ENCODE measurements at regions not wholly inside any gene's neighbourhood (a gene's known extent, or its start where the extent isn't known, plus 50 kb on each side); places are given as distances from the start of the nearest gene placed in this dataset.
"Not testable (repeated sequence)": the region's sequence is repeated elsewhere in the genome, so short reads cannot be mapped to it uniquely, and the experiment has no call there.

GRCh38 chr15:45869034-45869668 lies 234.3 kb downstream of the SQOR start:
- no peak for DNase-seq

DNA sequence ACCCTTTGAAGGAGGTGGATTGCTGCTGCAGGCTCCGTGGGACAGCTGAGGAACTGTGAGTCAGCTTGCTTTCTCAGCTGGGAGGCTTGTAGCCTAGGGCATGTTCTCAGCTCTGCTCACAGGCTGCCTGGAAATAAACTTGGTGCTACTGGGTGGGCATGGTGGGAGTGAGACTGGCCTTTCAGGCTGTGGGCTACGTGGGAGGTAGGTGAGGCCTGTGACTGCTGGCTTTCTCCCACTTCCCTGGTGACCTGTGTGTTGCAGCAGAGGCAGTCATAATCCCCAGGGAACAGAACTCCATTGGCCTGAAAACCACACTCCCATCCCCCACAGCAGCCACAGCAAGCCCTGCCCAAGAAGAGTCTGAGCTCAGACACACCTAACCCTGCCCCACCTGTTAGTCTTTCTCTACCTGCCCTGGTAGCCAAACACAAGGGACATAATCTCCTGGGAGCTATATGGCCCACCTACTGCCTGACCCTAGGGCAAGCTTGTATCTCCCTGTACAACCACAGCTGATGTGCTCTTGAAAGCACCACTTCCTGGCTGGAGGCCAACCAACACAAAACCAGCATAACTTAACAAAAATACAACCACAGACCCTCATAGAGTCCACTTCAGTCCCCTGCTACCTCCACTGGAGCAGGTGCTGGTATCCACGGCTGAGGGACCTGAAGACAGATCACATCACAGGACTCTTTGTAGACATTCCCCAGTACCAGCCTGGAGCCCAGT lies 236.5 kb downstream of the SQOR start:
- peak; percentile 69 for DNase-seq

GRCh38 chr15:45873781-45874180 lies 239.0 kb downstream of the SQOR start:
- peak; percentile 9 for DNase-seq

- DNase-seq = not testable (repeated sequence)
Observed at GRCh38 chr15:45874566-45874965, 239.7 kb downstream of the SQOR start.

- DNase-seq = peak; percentile 53
Observed at GRCh38 chr15:45884289-45884688, 249.5 kb downstream of the SQOR start.

DNA sequence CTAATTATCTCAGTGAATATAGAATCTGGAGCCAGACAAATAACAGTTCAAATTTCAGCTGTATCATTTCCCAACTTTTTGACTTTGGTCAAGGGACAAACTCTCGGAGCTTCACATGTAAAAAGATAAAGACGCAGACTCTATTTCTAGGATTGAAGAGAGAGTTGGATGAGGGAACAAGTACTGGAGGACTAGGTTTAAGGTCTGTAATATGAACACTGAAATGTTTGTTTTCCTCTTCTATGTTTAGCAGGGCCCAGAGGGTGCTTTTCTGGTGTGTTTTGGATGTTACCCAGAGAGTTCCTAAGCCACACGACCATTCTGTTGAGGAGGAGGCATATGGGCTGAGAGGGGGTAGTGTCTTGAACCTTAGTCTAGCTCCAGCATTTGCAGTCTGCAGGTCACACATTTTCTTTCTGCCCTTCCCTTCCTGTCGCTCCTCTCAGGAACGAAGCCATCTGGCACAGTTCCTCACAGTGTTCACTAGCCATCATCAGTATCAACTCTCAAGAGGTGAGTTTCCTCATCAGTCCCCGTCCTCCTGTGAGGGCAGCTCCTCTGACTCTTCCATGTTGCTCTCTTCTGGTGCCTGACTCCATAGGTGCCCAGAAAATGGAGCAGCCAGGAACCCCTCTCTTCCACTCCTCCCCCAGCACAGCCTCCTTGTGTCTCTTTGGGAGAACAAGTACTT lies 250.1 kb downstream of the SQOR start:
- peak; percentile 58 for DNase-seq

DNA sequence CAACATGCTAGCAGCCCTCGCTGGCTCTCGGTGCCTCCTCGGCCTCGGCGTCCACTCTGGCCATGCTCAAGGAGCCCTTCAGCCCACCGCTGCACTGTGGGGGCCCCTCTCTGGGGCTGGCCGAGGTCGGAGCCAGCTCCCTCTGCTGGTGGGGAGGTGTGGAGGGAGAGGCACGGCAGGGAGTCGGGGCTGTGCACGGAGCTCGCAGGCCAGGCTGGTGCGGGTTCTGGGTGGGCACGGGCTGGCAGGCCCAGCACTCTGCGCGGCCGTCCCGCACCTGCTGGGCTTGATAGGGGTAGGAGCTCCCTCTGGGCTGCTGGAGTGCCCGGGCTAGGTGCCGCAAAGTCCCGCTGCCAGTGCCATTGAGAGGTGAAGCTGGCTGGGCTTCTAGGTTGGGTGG lies 251.0 kb downstream of the SQOR start:
- DNase-seq = no peak

DNA sequence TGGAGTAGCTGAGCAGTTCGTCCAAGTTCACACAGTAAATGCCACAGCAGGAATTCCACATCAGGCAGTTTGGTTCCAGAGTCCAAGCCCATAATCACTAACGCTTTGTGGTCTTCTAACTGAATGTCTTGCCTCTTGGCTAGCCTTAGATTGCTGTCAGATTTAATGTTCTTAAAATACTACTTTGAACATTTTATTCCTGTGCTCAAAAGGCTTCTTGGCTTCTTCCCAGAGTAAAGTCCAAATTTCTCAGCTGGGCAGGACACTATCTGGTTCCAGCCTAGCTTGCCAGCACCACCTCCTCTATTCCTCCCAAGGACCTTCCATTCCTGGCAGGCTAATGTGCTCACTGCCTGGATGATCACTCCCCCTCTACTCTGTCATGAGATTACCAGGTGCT lies 256.9 kb downstream of the SQOR start:
- no peak for DNase-seq

GRCh38 chr15:45892182-45892581 lies 257.4 kb downstream of the SQOR start:
- DNase-seq = no peak

DNA sequence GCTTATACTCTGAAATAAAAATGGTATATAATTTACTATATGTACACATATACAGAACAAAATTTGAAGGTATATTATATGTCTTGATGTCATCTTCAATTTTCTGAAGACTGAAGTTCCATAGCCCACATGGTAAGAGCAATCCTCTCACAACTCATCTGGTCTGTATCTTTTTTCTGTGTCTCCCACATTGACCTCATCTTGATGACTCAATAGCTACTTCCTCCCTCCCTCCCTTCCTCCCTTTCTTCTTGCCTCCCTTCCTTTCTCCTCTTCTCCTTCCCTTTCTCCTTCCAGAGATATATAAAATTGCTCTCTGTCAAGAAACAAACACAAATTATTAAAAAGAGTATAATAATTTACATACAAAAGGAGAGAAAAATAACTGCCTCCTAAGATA lies 268.5 kb downstream of the SQOR start:
- DNase-seq = peak; percentile 50

GRCh38 chr15:45904019-45904418 lies 269.2 kb downstream of the SQOR start:
- DNase-seq = peak; percentile 99

DNA sequence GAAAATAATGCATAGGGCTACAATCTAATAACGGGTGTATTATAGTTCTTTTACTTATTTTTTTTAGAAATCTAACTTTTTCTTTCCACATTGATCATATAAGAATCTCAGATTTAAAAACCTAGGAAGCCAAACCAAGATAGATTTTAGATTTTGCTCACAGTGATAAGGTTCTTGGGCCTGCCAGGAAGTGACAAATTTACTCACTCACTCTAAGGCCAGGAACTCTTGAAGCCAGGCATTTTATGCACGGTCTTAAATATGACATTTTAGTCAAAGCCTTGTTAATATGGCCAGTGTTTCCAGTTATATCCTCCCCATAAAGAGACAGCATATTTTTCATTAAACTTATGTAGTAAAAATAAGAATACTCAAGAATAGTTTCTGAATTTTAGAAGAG lies 271.4 kb downstream of the SQOR start:
- no peak for DNase-seq

- DNase-seq = no peak
Observed at GRCh38 chr15:45910671-45911070, 275.8 kb downstream of the SQOR start.

- DNase-seq = no peak
Observed at GRCh38 chr15:45913451-45913850, 278.6 kb downstream of the SQOR start.

GRCh38 chr15:45914425-45914824 lies 279.6 kb downstream of the SQOR start:
- no peak for DNase-seq

GRCh38 chr15:45918839-45919238 lies 284.0 kb downstream of the SQOR start:
- peak; percentile 16 for DNase-seq

DNA sequence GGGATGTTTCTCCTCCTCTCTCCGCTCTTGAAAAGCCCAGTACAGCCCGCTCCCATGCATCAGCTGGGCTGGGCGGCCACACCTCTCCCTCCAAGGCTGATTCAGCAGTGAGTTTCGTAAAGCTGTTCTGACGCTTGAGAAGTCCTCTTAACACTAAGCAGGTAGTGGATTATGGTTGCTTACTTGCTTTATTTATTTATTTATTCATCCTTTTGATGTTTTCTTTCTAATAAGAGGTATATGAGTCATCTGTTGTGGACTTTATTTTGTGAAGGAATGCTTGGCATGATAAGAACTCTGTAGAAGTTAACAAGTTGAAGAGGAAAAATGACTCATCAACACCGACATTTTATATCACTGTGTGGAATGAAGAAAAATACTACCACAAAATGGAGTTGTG lies 285.0 kb downstream of the SQOR start:
- no peak for DNase-seq

- no peak for DNase-seq
Observed at GRCh38 chr15:45921376-45921775, 286.5 kb downstream of the SQOR start.

- DNase-seq = no peak
Observed at GRCh38 chr15:45921978-45922377, 287.1 kb downstream of the SQOR start.

GRCh38 chr15:45941367-45941766 lies 306.5 kb downstream of the SQOR start:
- DNase-seq = no peak

DNA sequence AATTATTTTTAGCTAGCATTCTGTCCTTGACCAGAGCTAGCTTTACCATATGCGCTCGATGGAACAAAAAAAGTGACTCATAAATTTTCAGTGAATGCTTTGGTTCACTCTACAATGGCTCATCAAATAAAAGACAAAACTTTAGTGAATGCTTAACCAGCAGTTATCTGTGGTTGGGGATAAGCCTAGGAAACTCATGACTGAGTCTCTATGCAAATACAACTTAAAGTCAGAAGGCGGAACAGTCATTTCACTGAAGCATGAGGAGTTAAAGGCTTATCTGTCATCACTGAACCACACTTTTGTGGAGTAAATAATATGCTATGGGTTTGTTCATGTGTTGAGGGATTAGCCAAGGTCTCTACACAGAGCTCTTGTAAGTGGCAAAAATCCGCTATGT lies 308.4 kb downstream of the SQOR start:
- DNase-seq = no peak

- DNase-seq = no peak
Observed at GRCh38 chr15:45946111-45946510, 311.3 kb downstream of the SQOR start.

DNA sequence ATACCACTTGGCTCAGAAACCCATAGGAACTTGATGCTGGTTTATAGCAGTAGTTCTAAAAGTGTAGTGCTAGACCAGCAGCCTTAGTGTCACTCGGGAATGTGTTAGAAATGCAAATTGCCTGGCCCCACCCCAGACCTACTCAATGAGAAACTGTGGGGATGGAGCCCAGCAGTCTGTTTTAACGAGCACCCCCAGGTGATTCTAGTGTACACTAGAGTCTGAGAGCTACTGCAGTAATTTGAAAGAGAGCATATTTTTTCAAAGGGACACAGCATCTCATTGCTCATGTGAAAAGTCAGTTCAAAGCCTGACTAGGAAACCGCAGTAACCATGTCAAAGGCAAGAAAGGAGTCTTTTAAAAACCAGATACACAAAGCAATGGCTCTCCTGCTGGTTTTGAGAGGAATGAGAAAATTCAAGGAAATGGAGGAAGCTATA lies 313.4 kb downstream of the SQOR start:
- DNase-seq = peak; percentile 63

GRCh38 chr15:45958924-45959323 lies 324.1 kb downstream of the SQOR start:
- peak; percentile 34 for DNase-seq
